Ovary (tissue), 7 donors: ENCODE measurements at regions not wholly inside any gene's neighbourhood (a gene's known extent, or its start where the extent isn't known, plus 50 kb on each side); places are given as distances from the start of the nearest gene placed in this dataset.

Experiments
- DNase-seq, 5 donors: peaks; one replicate each; pipeline ENCODE4 v3.0.0-alpha.2; 2019 to 2020
- H3K27ac ChIP-seq, 2 donors: fragments of 200-600 bp; one replicate each; pipeline versions ENCODE4 v1.5.1 to v1.8.0; 2019 to 2022
- H3K27me3 ChIP-seq: fragments of 200-600 bp; one replicate; pipeline ENCODE4 v1.8.0; 2022
- H3K36me3 ChIP-seq: fragments of 200-600 bp; sonication (generic); one replicate; pipeline ENCODE4 v1.5.1; 2019
- H3K4me1 ChIP-seq: one replicate; pipeline ENCODE4 v1.8.1; 2013; ENCODE audit warnings: mild to moderate bottlenecking, moderate library complexity; ENCODE audit not compliant: insufficient read depth
- H3K4me3 ChIP-seq: fragments of 200-600 bp; sonication (generic); one replicate; pipeline ENCODE4 v1.5.1; 2017
- H3K9me3 ChIP-seq, 2 donors: fragments of 200-600 bp in 1 of 2; sonication (generic) in 1 of 2; one replicate each; pipeline versions ENCODE4 v1.5.1 to v1.8.1; 2013 to 2019; ENCODE audit warnings: mild to moderate bottlenecking in 1 of 2, moderate library complexity in 1 of 2
- CTCF ChIP-seq, 3 donors: fragments of 450-650 bp in 2 of 3; fragments of 200-600 bp in 1 of 3; IDR thresholded peaks; one replicate each; pipeline versions ENCODE4 v1.5.1 to v1.8.0; 2016 to 2022; ENCODE audit warnings: antibody characterized with exemption in 3 of 3, mild to moderate bottlenecking in 1 of 3
- EP300 ChIP-seq: sonication (generic); formaldehyde crosslinking; IDR thresholded peaks from one replicate; pipeline ENCODE4 v1.6.1; 2017; ENCODE audit warnings: antibody characterized with exemption
- POLR2A ChIP-seq: fragments of 450-650 bp; IDR thresholded peaks from one replicate; pipeline ENCODE4 v1.6.1; 2017; ENCODE audit warnings: antibody characterized with exemption, mild to moderate bottlenecking, moderate library complexity
- WGBS, 3 donors: extraction: QIAGEN DNeasy Blood & Tissue Kit in 1 of 3; methylation state at CpG; one replicate each; pipeline versions ENCODE4 v1.1.5 to v1.1.7; 2013 to 2017; 5-methylcytosine and 5-hydroxymethylcytosine counted together
- intact Hi-C, 4 donors: fragments of 100-400 bp; cut with DNase I; formaldehyde crosslinking; loops; one replicate each; pipeline versions ENCODE4 v1.11.0 to v1.15.1; 2022 to 2023
- donor health status: DM: no; HTN: no; CAD: no; lungs with moderate emphysema.
- donor health status: DM: no; HTN: no; CAD: no.
- donor health status: Bipolar disorder and iron deficiency.
- donor health status: DM: no; HTN: no; CAD: no.
- donor health status: DM: yes; HTN: yes; CAD: no.

DNA sequence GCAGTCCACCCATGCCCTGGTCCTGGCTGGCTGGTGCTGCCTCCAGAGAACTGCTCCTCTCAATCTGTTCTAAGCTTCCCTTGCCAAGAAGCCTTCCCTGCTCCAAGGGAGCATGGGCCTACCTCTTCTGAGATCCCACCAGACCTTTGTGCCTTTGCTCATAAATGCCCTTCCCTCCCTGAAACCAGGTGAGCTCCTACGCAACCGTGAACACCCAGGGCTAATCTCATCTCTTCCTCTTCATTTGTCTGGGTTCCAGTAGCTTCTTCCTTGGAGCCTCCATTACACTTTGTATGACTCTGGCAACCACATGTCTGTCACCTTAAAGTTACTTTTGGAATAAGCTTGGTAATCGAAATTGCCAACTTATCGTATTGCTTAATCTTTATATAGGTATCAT is 270.6 kb downstream of the PBX3 start:
- H3K4me1 ChIP-seq = no peaks in the 10 kb centered on the region
- no peak for DNase-seq
- intact Hi-C loops = no loop called here
- no peaks in the 10 kb centered on the region for H3K36me3 ChIP-seq
- no peaks in the 10 kb centered on the region for H3K27me3 ChIP-seq
- no peaks in the 10 kb centered on the region for H3K9me3 ChIP-seq
- 94 to 99% (median 95%) methylated on average over 4 of the region's 4 CpGs for WGBS, 3 donors
- TF ChIP-seq CTCF (IDR thresholded peaks at IDR 0.05) (no peak), EP300 (no peak), POLR2A (no peak)
- H3K27ac ChIP-seq = no peak overlapping the region
- no peak overlapping the region for H3K4me3 ChIP-seq

- no peaks in the 10 kb centered on the region for H3K4me1 ChIP-seq
- H3K9me3 ChIP-seq = no peaks in the 10 kb centered on the region
- intact Hi-C loops = no loop called here
- H3K36me3 ChIP-seq = no peaks in the 10 kb centered on the region
- DNase-seq = no peak
- H3K27me3 ChIP-seq = no peaks in the 10 kb centered on the region
- no peak overlapping the region for H3K27ac ChIP-seq
- WGBS, 3 donors = 86 to 93% (median 89%) methylated on average over 15 of the region's 15 CpGs
- H3K4me3 ChIP-seq = no peak overlapping the region
- TF ChIP-seq EP300 (no peak), CTCF (IDR thresholded peaks at IDR 0.05) (no peak), POLR2A (no peak)
Observed at GRCh38 chr9:126020836-126021235, 273.7 kb downstream of the PBX3 start.

DNA sequence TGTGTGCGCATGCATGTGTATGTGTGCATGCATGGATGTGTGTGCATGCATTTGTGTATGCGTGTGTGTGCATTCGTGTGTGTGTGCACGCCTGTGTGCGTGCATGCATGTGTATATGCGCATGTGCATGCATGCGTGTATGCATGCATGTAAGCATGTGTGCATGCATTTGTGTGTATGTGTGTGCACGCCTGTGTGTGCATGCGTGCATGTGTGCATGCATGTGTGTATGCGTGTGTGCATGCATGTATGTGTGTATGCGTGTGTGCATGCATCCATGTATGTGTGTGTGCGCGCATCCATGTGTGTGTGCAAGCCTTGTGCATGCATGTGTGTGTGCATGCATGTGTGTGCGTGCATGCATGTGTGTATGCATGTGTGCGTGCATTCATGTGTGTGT is 276.8 kb downstream of the PBX3 start:
- no peak overlapping the region for H3K27ac ChIP-seq
- 90 to 95% (median 93%) methylated on average over 15 of the region's 15 CpGs for WGBS, 3 donors
- no peak overlapping the region for H3K4me3 ChIP-seq
- no peak for DNase-seq
- H3K27me3 ChIP-seq = no peaks in the 10 kb centered on the region
- intact Hi-C loops = no loop called here
- H3K4me1 ChIP-seq = no peaks in the 10 kb centered on the region
- TF ChIP-seq EP300 = no peak
- no peak for TF ChIP-seq POLR2A
- no peak for TF ChIP-seq CTCF (IDR thresholded peaks at IDR 0.05)
- H3K36me3 ChIP-seq = no peaks in the 10 kb centered on the region
- no peaks in the 10 kb centered on the region for H3K9me3 ChIP-seq

GRCh38 chr9:126024581-126025230 is 277.5 kb downstream of the PBX3 start:
- intact Hi-C loops = no loop called here
- H3K9me3 ChIP-seq = no peaks in the 10 kb centered on the region
- H3K4me1 ChIP-seq = no peaks in the 10 kb centered on the region
- H3K36me3 ChIP-seq = no peaks in the 10 kb centered on the region
- no peak for DNase-seq
- WGBS, 3 donors = 71 to 76% (median 72%) methylated on average over 13 of the region's 13 CpGs
- no peak overlapping the region for H3K4me3 ChIP-seq
- no peak overlapping the region for H3K27ac ChIP-seq
- no peaks in the 10 kb centered on the region for H3K27me3 ChIP-seq
- TF ChIP-seq EP300 (no peak), POLR2A (no peak), CTCF (IDR thresholded peaks at IDR 0.05) (no peak)
